ENCODE measurements at regions not wholly inside any gene's neighbourhood (a gene's known extent, or its start where the extent isn't known, plus 50 kb on each side); places are given as distances from the start of the nearest gene placed in this dataset.
A peak's percentile ranks its signal among the peaks of the same experiment; 100 is the strongest.
"Not testable (repeated sequence)": the region's sequence is repeated elsewhere in the genome, so short reads cannot be mapped to it uniquely, and the experiment has no call there.

GRCh38 chr2:150207979-150208378 lies 279.5 kb downstream of the RND3 start:
- H3F3A ChIP-seq (ENCODE audit: low read length, unreplicated experiment) = no peaks in the 10 kb centered on the region
- no peak overlapping the region for H3K27ac ChIP-seq (ENCODE audit: low read length)
- no peaks in the 10 kb centered on the region for H3K9me3 ChIP-seq (ENCODE audit: low read length)
- H3K4me2 ChIP-seq (ENCODE audit: low read length) = no peak overlapping the region
- no peaks in the 10 kb centered on the region for H3K79me2 ChIP-seq (ENCODE audit: low read length)
- no peaks in the 10 kb centered on the region for H3K36me3 ChIP-seq (ENCODE audit: low read depth, low read length)
- H4K20me1 ChIP-seq (ENCODE audit: low read length) = no peaks in the 10 kb centered on the region
- H2AFZ ChIP-seq (ENCODE audit: low read length) = no peak overlapping the region
- DNase-seq (no peak), ATAC-seq (no peak)
- TF ChIP-seq EZH2phosphoT487 (IDR thresholded peaks at IDR 0.05; ENCODE audit: borderline replicate concordance, low read length) = no peak
- no peak for TF ChIP-seq CTCF (conservative IDR thresholded peaks at IDR 0.05; ENCODE audit: low read depth, low read length)
- no peak for TF ChIP-seq EZH2 (IDR thresholded peaks at IDR 0.05; ENCODE audit: low read length, unreplicated experiment)
- H3K9me2 ChIP-seq (replicated peaks; ENCODE audit: low read length) = no peaks in the 10 kb centered on the region
- peaks cover 4% of the 10 kb centered on the region; the same call in 1 of the 2 replicates for H3K4me1 ChIP-seq (ENCODE audit: insufficient read depth, low read length)
- H3K9ac ChIP-seq (ENCODE audit: low read length) = no peak overlapping the region
- no peak overlapping the region for H3K4me3 ChIP-seq (ENCODE audit: low read length)
- no peaks in the 10 kb centered on the region for H3K27me3 ChIP-seq (ENCODE audit: low read length)
- intact Hi-C loops (cut with micrococcal nuclease) = no loop called here
- ChIA-PET POLR2A (ENCODE audit: unreplicated experiment) (interaction anchor here (0.7 kb wide), 1 partner anchor 193 kb away, joined by 3 read pairs; no protein-coding TSS in a partner anchor), CTCF (interaction anchor here (0.6 kb wide), 1 partner anchor 1784 kb away, joined by 3 read pairs; no protein-coding TSS in a partner anchor)
- no TSS peak for BruUV-seq (replicated peaks)

- Histone ChIP-seq H3K27ac (ENCODE audit: low read length) (no peak overlapping the region), H3K9me2 (replicated peaks; ENCODE audit: low read length) (no peaks in the 10 kb centered on the region), H3F3A (ENCODE audit: low read length, unreplicated experiment) (no peaks in the 10 kb centered on the region), H3K9ac (ENCODE audit: low read length) (no peak overlapping the region), H3K27me3 (ENCODE audit: low read length) (no peaks in the 10 kb centered on the region), H3K4me2 (ENCODE audit: low read length) (no peak overlapping the region), H3K4me1 (ENCODE audit: insufficient read depth, low read length) (peaks cover 4% of the 10 kb centered on the region; the same call in 1 of the 2 replicates), H3K79me2 (ENCODE audit: low read length) (no peaks in the 10 kb centered on the region), H2AFZ (ENCODE audit: low read length) (no peak overlapping the region), H3K36me3 (ENCODE audit: low read depth, low read length) (no peaks in the 10 kb centered on the region), H3K9me3 (ENCODE audit: low read length) (no peaks in the 10 kb centered on the region), H3K4me3 (ENCODE audit: low read length) (no peak overlapping the region), H4K20me1 (ENCODE audit: low read length) (no peaks in the 10 kb centered on the region)
- no peak for ATAC-seq
- no TSS peak for BruUV-seq (replicated peaks)
- intact Hi-C loops (cut with micrococcal nuclease) = no loop called here
- no peak for TF ChIP-seq CTCF (conservative IDR thresholded peaks at IDR 0.05; ENCODE audit: low read depth, low read length)
- TF ChIP-seq EZH2 (IDR thresholded peaks at IDR 0.05; ENCODE audit: low read length, unreplicated experiment) = no peak
- no peak for TF ChIP-seq EZH2phosphoT487 (IDR thresholded peaks at IDR 0.05; ENCODE audit: borderline replicate concordance, low read length)
- POLR2A ChIA-PET (ENCODE audit: unreplicated experiment) = no interaction called here
- CTCF ChIA-PET = no interaction called here
- DNase-seq = peak; percentile 43
Measured at GRCh38 chr2:150204451-150204850, 283.0 kb downstream of the RND3 start.

- H3K4me1 ChIP-seq (ENCODE audit: insufficient read depth, low read length); H3K9me2 ChIP-seq (replicated peaks; ENCODE audit: low read length); DNase-seq; H3K79me2 ChIP-seq (ENCODE audit: low read length); ATAC-seq; POLR2A ChIA-PET (ENCODE audit: unreplicated experiment); H3K9ac ChIP-seq (ENCODE audit: low read length); CTCF ChIA-PET; H3F3A ChIP-seq (ENCODE audit: low read length, unreplicated experiment); H3K9me3 ChIP-seq (ENCODE audit: low read length); H4K20me1 ChIP-seq (ENCODE audit: low read length); H3K4me3 ChIP-seq (ENCODE audit: low read length); BruUV-seq (replicated peaks); H3K27ac ChIP-seq (ENCODE audit: low read length); H3K27me3 ChIP-seq (ENCODE audit: low read length); intact Hi-C loops (cut with micrococcal nuclease); H3K36me3 ChIP-seq (ENCODE audit: low read depth, low read length); H3K4me2 ChIP-seq (ENCODE audit: low read length); H2AFZ ChIP-seq (ENCODE audit: low read length): not testable (repeated sequence)
Measured at GRCh38 chr2:150194816-150195215, 292.7 kb downstream of the RND3 start.

Measured in PC-3 (cell line).